ENCODE measurements at regions not wholly inside any gene's neighbourhood (a gene's known extent, or its start where the extent isn't known, plus 50 kb on each side); places are given as distances from the start of the nearest gene placed in this dataset.

DNA sequence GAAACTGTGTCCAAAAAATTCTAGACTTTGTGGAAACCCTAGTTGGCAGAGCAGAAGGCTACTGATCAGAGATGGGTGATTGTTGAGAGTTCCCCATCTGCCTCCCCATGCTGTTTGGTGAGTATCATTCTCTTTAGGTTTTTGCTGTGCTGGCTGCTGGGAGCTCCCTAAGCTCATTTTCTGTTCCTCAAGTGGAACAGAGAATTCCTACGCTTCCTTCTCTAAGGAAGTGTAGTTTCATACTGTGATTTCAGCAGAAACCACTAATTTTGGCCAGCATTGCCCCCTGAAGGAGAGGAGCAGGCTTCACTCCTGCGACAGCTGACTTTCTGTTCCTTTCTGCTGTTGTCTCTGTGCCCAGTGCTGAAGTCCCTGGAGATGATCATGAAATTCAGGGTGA lies 355.3 kb upstream of the NPVF start:
- TF ChIP-seq POLR2A (IDR thresholded peaks at IDR 0.05) = no peak
- TF ChIP-seq CTCF (IDR thresholded peaks at IDR 0.05) = no peak

Measured in testis (tissue), 2 donors.